ENCODE measurements at regions not wholly inside any gene's neighbourhood (a gene's known extent, or its start where the extent isn't known, plus 50 kb on each side); places are given as distances from the start of the nearest gene placed in this dataset.

GRCh38 chr14:53331247-53331646, 178.1 kb upstream of the DDHD1 start:
- H3K79me2 ChIP-seq (ENCODE audit: control insufficient read depth, low read length), result no peaks in the 10 kb centered on the region
- H3F3A ChIP-seq (ENCODE audit: control insufficient read depth, insufficient read depth), result no peaks in the 10 kb centered on the region
- no peak overlapping the region for H3K4me2 ChIP-seq (ENCODE audit: low read length)
- H3K9me2 ChIP-seq (replicated peaks; ENCODE audit: control insufficient read depth, low read length), result no peaks in the 10 kb centered on the region
- no peaks in the 10 kb centered on the region for H3K27me3 ChIP-seq (ENCODE audit: control insufficient read depth, low read length)
- H3K9me3 ChIP-seq (ENCODE audit: control insufficient read depth, insufficient read depth, low read length), result no peaks in the 10 kb centered on the region
- no peaks in the 10 kb centered on the region for H3K36me3 ChIP-seq (ENCODE audit: control insufficient read depth, low read length)
- no peaks in the 10 kb centered on the region for H4K20me1 ChIP-seq (ENCODE audit: control insufficient read depth, insufficient read depth, low read depth, low read length)
- no peak overlapping the region for H3K4me3 ChIP-seq (ENCODE audit: low read length)
- no peak for TF ChIP-seq EZH2phosphoT487 (IDR thresholded peaks at IDR 0.05; ENCODE audit: borderline replicate concordance, low read length)
- no peaks in the 10 kb centered on the region for H3K4me1 ChIP-seq (ENCODE audit: control insufficient read depth, low read length)
- H3K27ac ChIP-seq (ENCODE audit: low read depth, low read length), result no peak overlapping the region

GRCh38 chr14:53330441-53330840, 177.3 kb upstream of the DDHD1 start:
- no peaks in the 10 kb centered on the region for H3K9me3 ChIP-seq (ENCODE audit: control insufficient read depth, insufficient read depth, low read length)
- TF ChIP-seq EZH2phosphoT487 (IDR thresholded peaks at IDR 0.05; ENCODE audit: borderline replicate concordance, low read length), result no peak
- TF ChIP-seq CTCF (IDR thresholded peaks at IDR 0.05; ENCODE audit: low read depth, low read length, poor library complexity, severe bottlenecking), result no peak
- no peaks in the 10 kb centered on the region for H3K36me3 ChIP-seq (ENCODE audit: control insufficient read depth, low read length)
- no peaks in the 10 kb centered on the region for H3K9me2 ChIP-seq (replicated peaks; ENCODE audit: control insufficient read depth, low read length)
- H3K4me1 ChIP-seq (ENCODE audit: control insufficient read depth, low read length), result no peaks in the 10 kb centered on the region
- H3K27ac ChIP-seq (ENCODE audit: low read depth, low read length), result no peak overlapping the region
- H3K4me3 ChIP-seq (ENCODE audit: low read length), result no peak overlapping the region
- H4K20me1 ChIP-seq (ENCODE audit: control insufficient read depth, insufficient read depth, low read depth, low read length), result no peaks in the 10 kb centered on the region
- H3K79me2 ChIP-seq (ENCODE audit: control insufficient read depth, low read length), result no peaks in the 10 kb centered on the region
- no peak overlapping the region for H3K4me2 ChIP-seq (ENCODE audit: low read length)
- no peaks in the 10 kb centered on the region for H3K27me3 ChIP-seq (ENCODE audit: control insufficient read depth, low read length)
- no peaks in the 10 kb centered on the region for H3F3A ChIP-seq (ENCODE audit: control insufficient read depth, insufficient read depth)

- H3F3A ChIP-seq (ENCODE audit: control insufficient read depth, insufficient read depth), result no peaks in the 10 kb centered on the region
- H3K27ac ChIP-seq (ENCODE audit: low read depth, low read length), result no peak overlapping the region
- no peaks in the 10 kb centered on the region for H3K9me3 ChIP-seq (ENCODE audit: control insufficient read depth, insufficient read depth, low read length)
- H3K79me2 ChIP-seq (ENCODE audit: control insufficient read depth, low read length), result no peaks in the 10 kb centered on the region
- no peaks in the 10 kb centered on the region for H3K27me3 ChIP-seq (ENCODE audit: control insufficient read depth, low read length)
- H3K4me2 ChIP-seq (ENCODE audit: low read length), result no peak overlapping the region
- TF ChIP-seq EZH2phosphoT487 (IDR thresholded peaks at IDR 0.05; ENCODE audit: borderline replicate concordance, low read length), result no peak
- no peak for TF ChIP-seq CTCF (IDR thresholded peaks at IDR 0.05; ENCODE audit: low read depth, low read length, poor library complexity, severe bottlenecking)
- no peaks in the 10 kb centered on the region for H3K36me3 ChIP-seq (ENCODE audit: control insufficient read depth, low read length)
- H3K4me3 ChIP-seq (ENCODE audit: low read length), result no peak overlapping the region
- H4K20me1 ChIP-seq (ENCODE audit: control insufficient read depth, insufficient read depth, low read depth, low read length), result no peaks in the 10 kb centered on the region
- H3K9me2 ChIP-seq (replicated peaks; ENCODE audit: control insufficient read depth, low read length), result no peaks in the 10 kb centered on the region
- H3K4me1 ChIP-seq (ENCODE audit: control insufficient read depth, low read length), result no peaks in the 10 kb centered on the region
Observed at GRCh38 chr14:53328841-53329240, 175.7 kb upstream of the DDHD1 start.

- no peaks in the 10 kb centered on the region for H3K27me3 ChIP-seq (ENCODE audit: control insufficient read depth, low read length)
- H3K4me3 ChIP-seq (ENCODE audit: low read length), result no peak overlapping the region
- no peaks in the 10 kb centered on the region for H3K9me2 ChIP-seq (replicated peaks; ENCODE audit: control insufficient read depth, low read length)
- H3K9me3 ChIP-seq (ENCODE audit: control insufficient read depth, insufficient read depth, low read length), result no peaks in the 10 kb centered on the region
- TF ChIP-seq CTCF (IDR thresholded peaks at IDR 0.05; ENCODE audit: low read depth, low read length, poor library complexity, severe bottlenecking) (no peak), EZH2phosphoT487 (IDR thresholded peaks at IDR 0.05; ENCODE audit: borderline replicate concordance, low read length) (no peak)
- H3K4me2 ChIP-seq (ENCODE audit: low read length), result no peak overlapping the region
- no peaks in the 10 kb centered on the region for H4K20me1 ChIP-seq (ENCODE audit: control insufficient read depth, insufficient read depth, low read depth, low read length)
- no peaks in the 10 kb centered on the region for H3F3A ChIP-seq (ENCODE audit: control insufficient read depth, insufficient read depth)
- H3K79me2 ChIP-seq (ENCODE audit: control insufficient read depth, low read length), result no peaks in the 10 kb centered on the region
- H3K36me3 ChIP-seq (ENCODE audit: control insufficient read depth, low read length), result no peaks in the 10 kb centered on the region
- H3K4me1 ChIP-seq (ENCODE audit: control insufficient read depth, low read length), result no peaks in the 10 kb centered on the region
- no peak overlapping the region for H3K27ac ChIP-seq (ENCODE audit: low read depth, low read length)
Observed at GRCh38 chr14:53327716-53328115, 174.6 kb upstream of the DDHD1 start.

All from DOHH2 (cell line).